ENCODE measurements at regions not wholly inside any gene's neighbourhood (a gene's known extent, or its start where the extent isn't known, plus 50 kb on each side); places are given as distances from the start of the nearest gene placed in this dataset.

GRCh38 chr5:145280806-145281205 lies 554.3 kb downstream of the PRELID2 start:
- Histone ChIP-seq H3K4me3 (ENCODE audit: insufficient read depth, low read depth, low read length) (no peak overlapping the region), H4K8ac (ENCODE audit: low read depth in 2 of 2, low read length in 2 of 2) (no peak overlapping the region), H4K91ac (ENCODE audit: insufficient read depth, low read depth, low read length) (no peak overlapping the region), H2AK5ac (ENCODE audit: low read depth, low read length) (no peak overlapping the region), H2BK20ac (ENCODE audit: low read depth, low read length) (no peak overlapping the region), H4K20me1 (ENCODE audit: insufficient read depth, low read length) (no peaks in the 10 kb centered on the region), H3K4ac (ENCODE audit: low read depth, low read length) (no peak overlapping the region), H2BK5ac (ENCODE audit: low read depth, low read length, poor library complexity, severe bottlenecking) (no peak overlapping the region), H3K23ac (ENCODE audit: low read depth, low read length) (no peak overlapping the region), H3K9ac (ENCODE audit: low read depth, low read length) (no peak overlapping the region), H3K4me2 (ENCODE audit: low read depth, low read length) (no peak overlapping the region), H3K79me1 (ENCODE audit: low read depth in 1 of 2, low read length in 2 of 2) (no peaks in the 10 kb centered on the region), H3K14ac (replicated peaks; ENCODE audit: low read depth, low read length) (no peak overlapping the region), H3K27ac (ENCODE audit: insufficient read depth, low read length) (no peak overlapping the region), H3K36me3 (ENCODE audit: control insufficient read depth, insufficient read depth, low read length) (no peaks in the 10 kb centered on the region), H3K56ac (ENCODE audit: extremely low read depth, insufficient read depth, low read length) (no peak overlapping the region), H2BK120ac (ENCODE audit: low read depth, low read length) (no peak overlapping the region), H3K27me3 (ENCODE audit: control insufficient read depth, insufficient read depth, low read length) (no peaks in the 10 kb centered on the region), H3K18ac (ENCODE audit: low read depth, low read length) (no peak overlapping the region), H3K4me1 (ENCODE audit: control insufficient read depth, insufficient read depth, low read length) (0 out of 2 replicates have a peak, but pooled peaks cover 1% of the 10 kb centered on the region), H3K9me3 (ENCODE audit: control insufficient read depth, insufficient read depth, low read length) (no peaks in the 10 kb centered on the region), H3K9me1 (ENCODE audit: insufficient read depth, low read length) (no peaks in the 10 kb centered on the region), H2AFZ (replicated peaks; ENCODE audit: low read length, poor library complexity) (no peak overlapping the region), H2BK15ac (ENCODE audit: low read depth, low read length) (no peak overlapping the region), H4K5ac (ENCODE audit: low read depth, low read length) (no peak overlapping the region), H2AK9ac (replicated peaks; ENCODE audit: low read depth, low read length, poor library complexity) (no peak overlapping the region)
- no peak for TF ChIP-seq MXI1 (IDR thresholded peaks at IDR 0.05; ENCODE audit: borderline replicate concordance, low read depth, low read length)
- no peak for TF ChIP-seq CHD1 (IDR thresholded peaks at IDR 0.05; ENCODE audit: low read depth, low read length)
- TF ChIP-seq CEBPB (IDR thresholded peaks at IDR 0.05; ENCODE audit: low read depth, low read length) = no peak
- TF ChIP-seq RAD21 (IDR thresholded peaks at IDR 0.05; ENCODE audit: low read length) = no peak
- intact Hi-C loops (cut with micrococcal nuclease) = no loop called here
- in situ Hi-C loops (cut with MboI; ENCODE audit: low sequenced_read_pairs) = no loop called here
- no peak for ATAC-seq (ENCODE audit: low read depth)
- no TSS peak for BruUV-seq (replicated peaks)
- CTCF ChIA-PET = no interaction called here
- POLR2A ChIA-PET (ENCODE audit: unreplicated experiment) = no interaction called here
- WGBS, 2 experiments (ENCODE audit: extremely low coverage in 2 of 2, insufficient read length in 1 of 2) = no CpG with 5 or more reads among the region's 2 CpGs
- DNase-seq = no peak
- dilution Hi-C loops (cut with HindIII; ENCODE audit: low sequenced_read_pairs, unreplicated experiment) = no loop called here

Measured in IMR-90 (cell line).